ENCODE measurements at regions not wholly inside any gene's neighbourhood (a gene's known extent, or its start where the extent isn't known, plus 50 kb on each side); places are given as distances from the start of the nearest gene placed in this dataset.

DNA sequence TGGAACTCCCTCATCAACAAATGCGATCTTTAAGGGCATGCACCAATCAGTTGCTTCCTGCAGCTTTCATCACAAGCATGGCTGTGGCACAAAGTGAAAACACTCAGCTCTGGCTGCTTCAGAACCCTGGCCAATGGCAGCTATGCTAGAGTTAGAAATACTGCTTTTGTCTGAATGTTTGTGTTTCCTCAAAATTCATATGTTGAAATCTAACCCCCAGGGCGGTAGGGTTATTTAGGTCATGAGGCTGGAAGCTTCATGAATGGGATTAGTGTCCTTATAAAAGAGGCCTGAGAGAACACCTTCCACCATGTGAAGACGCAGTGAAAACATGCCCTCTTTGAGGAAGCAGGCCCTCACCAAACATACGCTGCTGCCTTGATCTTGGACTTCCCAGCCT lies 453.9 kb downstream of the SNAPC1 start:
- in situ Hi-C loops (cut with HindIII; ENCODE audit: low sequenced_read_pairs), result no loop called here

DNA sequence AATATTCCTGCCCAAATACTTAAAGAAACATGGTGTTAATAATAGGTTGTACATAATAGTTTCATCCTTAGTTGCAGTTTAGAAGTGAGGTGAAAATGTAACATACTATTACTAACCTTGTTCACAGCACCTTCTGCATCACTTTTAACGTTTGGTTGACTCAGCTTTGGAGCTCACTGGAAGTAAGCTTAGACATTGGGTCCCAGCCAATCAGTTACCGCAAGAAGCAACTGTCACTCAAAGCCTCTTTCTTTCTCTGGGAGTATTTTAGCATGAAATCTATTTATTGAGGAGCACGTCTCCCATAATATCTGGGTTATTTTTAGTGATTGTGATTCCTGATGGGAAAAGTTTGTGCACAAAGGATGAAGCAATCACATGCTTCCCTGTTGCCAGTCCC lies 472.6 kb downstream of the SNAPC1 start:
- in situ Hi-C loops (cut with HindIII; ENCODE audit: low sequenced_read_pairs), result no loop called here

DNA sequence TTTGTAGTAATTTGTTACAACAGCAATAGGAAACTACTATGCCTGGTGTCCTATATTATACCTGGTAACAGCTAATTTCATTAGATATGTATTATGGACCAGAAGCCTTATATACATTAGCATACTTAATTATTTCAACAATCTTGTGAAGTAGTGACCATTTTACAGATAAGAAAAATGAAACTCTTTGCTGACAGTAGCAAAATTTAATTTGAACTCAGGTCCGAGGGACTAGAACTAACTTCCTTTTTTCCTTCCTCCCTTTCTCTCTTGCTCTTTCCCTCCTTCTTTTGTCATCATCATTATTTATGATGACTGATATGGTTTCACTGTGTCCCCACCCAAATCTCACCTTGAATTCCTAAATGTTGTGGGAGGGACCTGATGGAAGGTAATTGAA lies 482.0 kb downstream of the SNAPC1 start:
- in situ Hi-C loops (cut with HindIII; ENCODE audit: low sequenced_read_pairs), result no loop called here

DNA sequence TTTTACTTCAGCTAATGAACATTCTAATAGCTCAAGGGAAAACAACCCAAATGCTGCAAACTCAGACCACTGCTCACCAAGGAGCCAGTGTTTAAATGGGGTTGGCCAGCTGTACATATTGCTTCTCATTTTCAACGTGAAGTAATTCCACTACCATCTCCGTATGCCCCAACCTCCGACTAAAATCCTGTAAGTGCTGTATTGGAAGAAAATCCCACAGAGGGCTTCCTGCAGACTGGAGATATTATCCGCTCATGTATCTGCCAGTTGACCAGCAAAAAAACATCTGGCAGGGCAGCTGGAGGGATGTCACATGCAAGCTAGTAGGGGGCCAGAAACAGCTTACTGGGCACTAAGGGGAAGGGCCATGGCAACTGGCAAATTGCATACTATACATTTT lies 485.0 kb downstream of the SNAPC1 start:
- in situ Hi-C loops (cut with HindIII; ENCODE audit: low sequenced_read_pairs), result no loop called here

DNA sequence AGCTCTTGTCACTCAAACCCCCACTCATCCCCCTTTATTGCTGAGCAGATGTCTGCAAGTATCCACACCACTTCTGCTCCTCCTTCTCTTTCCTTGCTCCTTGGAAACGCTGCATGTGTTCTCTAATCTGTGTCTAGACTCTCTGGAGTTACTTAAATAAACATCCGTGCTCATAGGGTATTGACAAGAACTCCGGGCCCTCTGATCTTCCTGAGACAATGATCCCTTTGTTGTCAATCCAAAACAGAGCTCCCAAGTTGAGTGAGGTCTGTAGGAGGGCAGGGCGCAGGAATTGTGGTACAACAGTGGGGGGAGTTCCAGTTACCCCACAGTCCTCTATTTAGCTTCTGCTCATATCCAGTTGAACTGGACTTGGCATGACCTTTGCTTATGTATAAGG lies 489.0 kb downstream of the SNAPC1 start:
- in situ Hi-C loops (cut with HindIII; ENCODE audit: low sequenced_read_pairs), result no loop called here

DNA sequence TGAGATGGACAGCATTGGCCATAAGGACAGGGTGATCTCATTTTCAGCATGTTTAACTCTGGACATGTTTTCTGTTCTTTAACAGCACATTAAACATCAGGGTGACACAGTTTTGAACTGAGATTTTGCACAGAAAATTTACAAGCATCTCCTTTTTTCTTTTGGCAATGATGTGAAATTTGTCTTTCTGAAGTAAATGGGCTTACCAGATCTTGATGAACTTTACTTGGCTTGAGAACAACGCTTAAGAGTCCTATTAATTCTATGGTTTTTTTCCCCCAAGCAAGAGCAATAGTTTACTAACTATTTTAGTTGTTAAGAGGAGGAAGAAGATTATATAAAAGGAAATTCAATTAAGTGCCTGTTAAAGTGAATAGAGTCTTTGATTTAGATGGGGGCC lies 491.0 kb downstream of the SNAPC1 start:
- in situ Hi-C loops (cut with HindIII; ENCODE audit: low sequenced_read_pairs), result no loop called here

DNA sequence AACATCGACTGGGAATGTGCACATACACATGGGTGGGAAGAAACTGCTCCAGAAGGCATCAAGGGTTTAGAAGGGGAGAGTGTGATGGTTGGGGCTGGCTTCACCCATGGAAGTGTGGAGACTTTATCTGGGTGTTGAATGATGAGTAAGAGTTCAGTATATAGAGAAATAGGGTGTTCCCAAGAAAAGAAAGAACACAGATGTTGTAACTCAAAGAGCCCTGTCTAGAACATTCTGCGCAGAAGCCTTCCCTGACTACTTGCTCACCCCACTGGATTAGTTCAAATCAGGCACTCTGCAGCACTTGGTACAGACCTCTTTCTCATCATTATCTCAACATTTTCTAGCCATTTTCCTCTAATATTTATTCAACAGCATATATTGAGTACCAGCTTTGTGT lies 491.7 kb downstream of the SNAPC1 start:
- in situ Hi-C loops (cut with HindIII; ENCODE audit: low sequenced_read_pairs), result no loop called here

DNA sequence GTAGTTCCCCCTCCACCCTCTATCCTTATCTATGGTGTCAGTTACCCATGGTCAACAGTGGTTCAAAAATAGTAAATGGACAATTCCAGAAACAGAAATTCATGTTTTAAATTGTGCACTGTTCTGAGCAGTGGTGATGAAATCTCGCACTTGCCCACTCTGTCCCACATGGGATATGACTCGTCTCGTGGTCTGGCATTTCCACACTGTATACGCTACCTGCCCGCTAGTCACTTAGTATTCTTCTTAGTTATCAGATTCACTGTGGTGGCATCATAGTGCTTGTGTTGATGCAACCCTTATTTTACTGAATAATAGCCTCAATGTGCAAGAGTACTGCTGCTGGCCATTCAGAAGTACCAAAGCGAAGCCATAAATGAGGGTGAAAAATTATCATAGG lies 507.0 kb downstream of the SNAPC1 start:
- in situ Hi-C loops (cut with HindIII; ENCODE audit: low sequenced_read_pairs), result no loop called here

DNA sequence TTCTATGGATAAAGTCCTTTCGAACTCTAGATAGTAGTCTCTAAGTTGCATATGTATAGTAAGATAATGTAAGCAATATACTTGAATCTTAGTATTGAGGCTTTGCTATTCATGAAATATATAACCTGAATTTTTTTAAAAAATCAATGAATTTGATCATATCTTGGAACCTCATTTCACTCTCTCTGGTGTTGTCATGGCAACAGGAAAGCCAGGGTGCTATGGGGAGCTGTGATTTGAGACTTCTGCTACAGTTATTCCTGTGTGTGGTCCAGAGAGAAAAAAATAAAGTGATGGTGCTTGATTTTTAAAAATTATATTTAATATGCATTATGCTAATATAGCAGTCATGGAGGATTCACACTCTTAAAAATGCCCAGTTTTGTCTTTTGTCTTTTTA lies 508.0 kb downstream of the SNAPC1 start:
- in situ Hi-C loops (cut with HindIII; ENCODE audit: low sequenced_read_pairs), result no loop called here

DNA sequence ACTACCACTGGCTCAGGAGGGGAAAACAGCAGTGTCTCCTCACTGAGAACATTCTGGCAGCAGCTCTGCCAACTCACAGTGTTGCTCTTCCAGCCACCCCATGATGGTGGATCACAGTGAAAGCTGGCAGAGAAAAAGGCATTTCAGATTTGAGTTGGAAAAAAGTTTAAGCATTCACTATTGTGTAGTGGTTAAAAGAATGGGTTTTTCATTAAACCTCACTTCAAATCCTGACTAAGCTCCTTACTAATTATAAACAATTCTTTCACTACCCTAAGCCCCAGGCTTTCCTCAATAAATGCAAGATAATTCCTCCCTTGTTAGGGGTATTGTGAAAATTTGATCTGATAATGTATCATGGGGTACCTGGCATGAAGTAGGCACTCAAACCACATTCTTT lies 518.1 kb downstream of the SNAPC1 start:
- in situ Hi-C loops (cut with HindIII; ENCODE audit: low sequenced_read_pairs), result no loop called here

DNA sequence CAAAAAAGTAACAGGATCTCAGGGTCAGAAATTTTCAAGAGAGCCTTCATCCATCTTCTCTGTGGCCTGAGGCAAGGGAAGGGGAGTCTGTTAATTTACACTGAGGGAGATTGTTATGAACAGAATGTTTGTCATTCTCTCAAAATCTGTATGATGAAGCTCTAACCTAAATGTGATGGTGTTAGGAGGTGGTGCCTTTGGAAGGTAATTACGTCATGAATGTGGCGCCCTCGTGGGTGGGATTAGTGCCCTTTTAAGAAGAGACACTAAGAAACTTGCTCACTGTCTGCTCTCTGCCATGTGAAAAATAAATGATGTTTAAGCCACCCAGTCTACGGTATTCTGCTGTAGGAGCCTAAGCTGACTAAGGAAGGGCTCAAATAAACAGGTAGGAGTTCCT lies 521.6 kb downstream of the SNAPC1 start:
- in situ Hi-C loops (cut with HindIII; ENCODE audit: low sequenced_read_pairs), result no loop called here

DNA sequence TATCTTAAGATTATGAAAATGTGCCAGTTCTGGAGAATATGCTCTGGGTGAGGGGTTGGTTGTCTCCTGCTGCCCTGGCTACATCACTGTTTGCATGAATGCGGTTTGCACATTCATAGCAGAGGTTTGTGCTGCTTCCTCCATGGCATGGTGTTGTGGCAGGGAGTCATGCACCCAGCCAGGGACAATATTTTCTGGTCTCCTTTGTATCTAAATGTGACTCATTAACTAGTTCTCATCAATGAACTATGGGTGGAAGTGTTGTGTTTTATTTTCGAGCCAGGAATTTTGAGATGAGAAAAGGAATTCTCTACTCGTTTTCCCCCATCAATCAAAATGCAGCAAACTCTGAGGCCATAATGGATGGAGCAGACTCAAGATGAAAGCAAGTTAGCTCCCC lies 527.3 kb downstream of the SNAPC1 start:
- in situ Hi-C loops (cut with HindIII; ENCODE audit: low sequenced_read_pairs), result no loop called here

DNA sequence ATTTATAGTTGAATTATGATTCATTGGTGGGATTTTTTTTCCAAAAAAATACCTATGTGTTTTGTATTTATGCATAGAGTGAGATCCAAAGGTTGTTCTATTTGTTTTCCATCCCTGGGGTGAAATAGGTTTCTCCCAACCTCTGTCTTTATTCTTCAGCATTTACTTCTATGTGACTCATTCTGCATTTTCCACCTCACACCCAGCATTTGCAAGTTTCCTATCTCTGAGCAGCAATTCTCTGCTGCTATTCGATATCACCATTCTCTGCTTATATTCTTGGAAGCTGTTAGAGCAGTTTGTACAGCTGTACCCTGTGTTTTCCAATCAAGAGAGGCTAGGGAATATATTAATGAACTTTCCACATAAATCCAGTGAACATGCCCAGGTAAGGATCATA lies 538.9 kb downstream of the SNAPC1 start:
- in situ Hi-C loops (cut with HindIII; ENCODE audit: low sequenced_read_pairs), result no loop called here

DNA sequence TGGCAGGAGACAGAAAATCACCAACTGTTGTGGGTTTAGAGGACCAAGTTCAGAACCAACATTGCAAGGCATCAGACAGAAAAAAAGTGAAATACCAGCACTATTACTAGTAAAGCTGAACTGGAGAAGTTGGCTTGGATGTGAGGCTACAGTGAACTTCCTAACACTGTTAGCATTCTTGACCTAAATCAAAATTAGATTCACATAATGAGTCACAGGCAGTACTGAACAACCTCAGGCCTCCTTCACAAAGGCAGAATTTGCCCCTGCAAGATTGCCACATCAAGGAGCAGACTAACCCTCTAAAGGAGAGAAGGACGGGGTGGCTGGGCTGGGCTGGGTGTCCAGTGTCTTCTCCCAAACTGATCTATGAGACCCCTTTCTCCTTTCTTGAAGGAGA lies 539.7 kb downstream of the SNAPC1 start:
- in situ Hi-C loops (cut with HindIII; ENCODE audit: low sequenced_read_pairs), result no loop called here

DNA sequence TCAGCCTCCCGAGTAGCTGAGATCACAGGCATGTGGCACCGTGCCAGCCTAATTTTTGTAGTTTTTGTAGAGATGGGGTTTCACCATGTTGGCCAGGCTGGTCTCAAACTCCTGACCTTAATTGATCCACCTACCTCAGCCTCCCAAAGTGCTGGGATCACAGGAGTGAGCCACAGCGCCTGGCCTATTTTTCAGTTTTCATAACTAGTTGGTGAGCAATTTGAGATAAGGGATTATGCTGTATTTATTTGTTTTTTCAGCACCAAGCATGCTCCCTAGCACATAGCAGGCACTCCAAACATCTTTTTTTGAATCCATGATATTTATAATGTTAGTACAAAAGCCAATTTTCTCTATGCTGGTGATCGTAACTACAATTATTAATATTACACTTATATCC lies 541.2 kb downstream of the SNAPC1 start:
- in situ Hi-C loops (cut with HindIII; ENCODE audit: low sequenced_read_pairs), result no loop called here

DNA sequence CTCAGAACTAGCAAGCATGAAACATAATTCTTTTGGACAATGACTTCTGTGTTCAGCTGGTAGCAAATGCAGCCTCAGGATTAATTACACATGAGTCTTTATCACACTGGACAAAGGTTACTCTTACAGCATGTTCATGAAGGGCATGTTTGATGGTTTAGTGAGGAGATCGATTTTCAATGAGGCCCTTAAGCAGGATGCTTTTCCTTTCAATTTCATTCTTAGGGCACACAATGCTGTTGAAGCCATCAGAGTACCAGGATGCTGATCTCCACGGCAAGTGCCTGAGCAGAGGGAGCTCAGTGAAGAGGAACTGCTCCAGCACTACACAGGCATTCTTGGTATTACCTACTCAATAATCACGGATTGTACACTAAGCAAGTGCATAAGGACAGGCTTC lies 542.0 kb downstream of the SNAPC1 start:
- in situ Hi-C loops (cut with HindIII; ENCODE audit: low sequenced_read_pairs), result no loop called here

DNA sequence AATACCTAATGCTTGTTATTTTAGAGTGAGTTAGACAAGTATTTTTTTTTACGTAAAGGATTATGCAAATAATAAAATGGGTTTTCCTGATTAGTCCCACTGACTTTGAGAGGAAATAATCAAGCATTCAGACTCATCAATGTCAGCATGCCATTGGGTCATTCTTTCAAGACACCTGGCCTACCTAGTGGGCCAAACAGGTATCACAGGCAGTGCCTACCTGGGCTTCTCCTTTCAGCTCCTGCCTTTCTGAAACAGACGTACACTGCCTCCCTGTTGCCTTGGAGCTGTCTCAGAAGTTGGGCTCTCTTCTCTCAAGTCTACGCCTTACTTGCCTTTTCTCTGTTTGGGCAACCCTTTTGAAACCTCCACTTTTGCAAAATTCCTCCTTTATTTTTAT lies 545.6 kb downstream of the SNAPC1 start:
- in situ Hi-C loops (cut with HindIII; ENCODE audit: low sequenced_read_pairs), result no loop called here

DNA sequence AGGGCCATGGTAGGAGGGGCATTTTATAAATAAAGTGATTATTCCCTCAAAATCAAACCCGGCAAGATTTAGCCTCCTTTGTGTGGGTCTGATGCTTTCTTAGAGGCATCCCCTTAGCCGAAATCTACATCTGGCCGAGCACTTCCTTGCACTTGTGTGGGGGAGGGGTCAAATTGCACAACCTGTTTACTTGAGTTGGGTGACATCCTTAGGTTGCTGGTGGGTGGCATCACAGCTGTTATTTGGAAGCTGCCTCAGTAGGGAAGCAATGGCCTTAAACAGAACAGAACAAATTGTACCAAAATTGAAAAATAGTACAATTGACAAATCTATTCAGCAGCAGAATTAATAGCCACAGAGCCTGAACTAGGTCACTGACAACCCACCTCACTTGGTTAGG lies 546.1 kb downstream of the SNAPC1 start:
- in situ Hi-C loops (cut with HindIII; ENCODE audit: low sequenced_read_pairs), result no loop called here

DNA sequence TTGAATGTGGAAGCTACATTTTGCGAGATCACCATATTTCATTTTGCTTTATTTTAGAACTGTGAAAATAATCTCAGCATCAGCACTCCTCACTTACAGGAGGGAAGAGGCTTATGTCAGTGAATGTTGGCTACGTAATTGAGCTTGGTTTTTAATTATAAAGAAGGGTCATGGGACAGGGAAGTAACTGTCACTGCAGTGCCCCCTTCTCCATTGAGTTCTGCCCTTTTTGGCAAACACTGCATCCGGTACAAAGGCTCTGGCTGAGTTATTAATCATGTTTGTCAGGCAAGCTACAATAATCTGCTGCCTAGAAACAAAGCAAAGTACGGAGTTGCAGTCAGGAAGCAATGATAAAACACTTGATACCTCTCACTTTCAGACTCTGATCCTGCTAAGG lies 546.7 kb downstream of the SNAPC1 start:
- in situ Hi-C loops (cut with HindIII; ENCODE audit: low sequenced_read_pairs), result no loop called here

DNA sequence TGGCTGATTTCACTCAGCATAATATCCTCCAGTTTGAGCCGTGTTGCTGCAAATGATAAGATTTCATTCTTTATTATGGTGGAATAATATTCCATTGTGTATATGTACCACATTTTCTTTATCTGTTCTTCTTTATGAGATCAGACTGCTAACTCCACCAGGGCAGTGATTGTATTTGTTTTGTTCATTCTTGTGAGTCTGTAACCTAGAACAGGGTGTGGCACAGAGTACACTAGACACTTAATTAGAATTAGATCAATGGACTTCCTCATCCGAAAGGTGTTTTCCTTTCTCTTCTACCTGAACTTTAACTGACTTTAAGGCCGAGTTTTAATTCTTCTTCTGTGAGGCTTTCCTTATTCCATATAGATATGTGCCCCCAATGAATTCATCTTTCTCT lies 551.0 kb downstream of the SNAPC1 start:
- in situ Hi-C loops (cut with HindIII; ENCODE audit: low sequenced_read_pairs), result no loop called here

DNA sequence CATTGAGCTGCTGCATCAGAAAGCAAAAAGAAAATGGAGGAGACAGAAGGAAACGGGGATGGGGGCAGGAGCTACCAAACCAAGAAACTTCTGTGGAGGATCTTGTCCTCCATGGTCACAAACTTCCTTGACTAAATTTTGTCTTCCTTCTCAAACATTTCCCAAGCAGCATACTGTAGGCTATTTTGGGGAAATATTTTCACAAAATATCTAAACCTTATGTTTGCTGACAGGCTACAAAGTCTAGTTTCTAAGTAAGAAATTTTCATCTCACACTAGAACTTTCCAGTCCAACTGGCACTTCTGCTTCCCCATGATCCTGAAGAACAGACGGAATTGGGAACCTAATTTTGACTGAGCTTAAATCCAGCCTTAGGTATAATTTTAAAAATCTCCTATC lies 552.0 kb downstream of the SNAPC1 start:
- in situ Hi-C loops (cut with HindIII; ENCODE audit: low sequenced_read_pairs), result no loop called here

DNA sequence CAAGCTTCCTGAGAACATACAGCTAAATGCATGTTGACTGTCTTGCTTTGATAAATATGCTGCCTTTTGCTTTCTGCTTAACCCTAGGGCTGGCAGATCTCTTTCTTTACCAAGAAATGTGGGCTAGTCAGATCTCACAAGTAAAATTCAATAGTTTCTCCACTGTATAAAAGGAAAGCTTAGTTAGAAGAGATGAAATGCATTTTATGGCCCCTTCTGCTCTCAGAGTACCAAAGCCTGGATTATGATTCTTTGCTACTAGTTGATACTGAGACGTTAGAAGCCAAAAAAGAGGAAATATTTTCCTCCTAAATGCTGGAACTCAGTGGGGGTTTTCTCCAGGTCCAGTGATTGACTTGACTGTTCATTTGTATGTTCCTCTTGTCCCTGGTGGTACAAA lies 552.7 kb downstream of the SNAPC1 start:
- in situ Hi-C loops (cut with HindIII; ENCODE audit: low sequenced_read_pairs), result no loop called here

DNA sequence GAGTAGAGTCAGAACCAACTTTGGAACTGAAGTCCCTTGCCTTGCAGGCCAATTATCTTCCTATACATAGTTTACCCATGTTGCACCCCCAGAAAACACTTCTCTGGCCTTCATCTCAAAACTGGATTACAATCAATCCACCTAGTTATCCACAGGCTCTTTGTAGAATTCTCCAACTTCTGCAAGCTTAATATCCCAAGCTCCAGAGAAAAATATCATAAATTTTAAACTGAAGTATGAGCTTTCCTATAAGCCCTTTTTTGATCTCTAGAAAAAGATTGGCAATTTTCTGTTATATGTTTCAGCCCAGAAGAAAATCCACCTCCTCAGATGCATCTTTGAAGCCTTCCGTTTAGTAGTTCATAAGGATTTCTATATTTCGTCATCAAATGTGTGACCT lies 553.4 kb downstream of the SNAPC1 start:
- in situ Hi-C loops (cut with HindIII; ENCODE audit: low sequenced_read_pairs), result no loop called here

DNA sequence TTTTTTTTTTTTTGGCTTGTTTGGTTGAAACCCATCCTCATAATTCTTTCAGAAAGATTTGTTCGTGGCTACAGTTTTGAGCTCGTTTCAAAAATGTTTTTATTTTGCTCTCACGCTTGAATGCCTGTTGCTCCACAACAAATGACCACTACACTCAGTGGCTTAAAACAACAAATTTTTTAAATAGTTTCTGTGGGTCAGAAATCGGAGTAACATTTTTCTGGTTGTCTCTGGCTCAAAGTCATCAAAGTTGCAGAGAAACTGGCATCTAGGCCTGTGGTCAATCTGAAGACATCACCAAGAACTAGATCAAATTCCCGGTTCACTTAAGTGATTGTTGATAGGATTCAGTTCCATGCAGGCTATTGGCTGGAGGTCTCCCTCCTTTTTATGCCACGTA lies 560.0 kb downstream of the SNAPC1 start:
- in situ Hi-C loops (cut with HindIII; ENCODE audit: low sequenced_read_pairs), result no loop called here
